Endothelial cell of umbilical vein (primary cell): ENCODE measurements at regions not wholly inside any gene's neighbourhood (a gene's known extent, or its start where the extent isn't known, plus 50 kb on each side); places are given as distances from the start of the nearest gene placed in this dataset.

ENCODE experiments used
- CTCF ChIP-seq, 2 donors: IDR thresholded peaks; 1 replicate in 1 of 2; 2 replicates in 1 of 2; pipeline ENCODE4 v1.5.1; 2011; ENCODE audit warnings: low read length in 2 of 2, mild to moderate bottlenecking in 2 of 2, moderate library complexity in 2 of 2, control low read depth in 1 of 2, inconsistent platforms in 1 of 2, low read depth in 1 of 2; ENCODE audit not compliant: insufficient read depth in 1 of 2; ENCODE audit errors: extremely low read depth in 1 of 2
- EZH2 ChIP-seq: IDR thresholded peaks from 2 replicates; pipeline ENCODE4 v1.6.1; 2012; ENCODE audit warnings: borderline replicate concordance, low read depth, mild to moderate bottlenecking, moderate library complexity, low read length, inconsistent platforms; ENCODE audit not compliant: severe bottlenecking
- JUN ChIP-seq: IDR thresholded peaks from 2 replicates; pipeline ENCODE4 v1.6.1; 2011; ENCODE audit warnings: borderline replicate concordance, low read depth; ENCODE audit not compliant: insufficient read length, insufficient read depth
- MAX ChIP-seq: IDR thresholded peaks from 2 replicates; pipeline ENCODE4 v1.6.1; 2011; ENCODE audit not compliant: insufficient read depth, insufficient read length
- POLR2A ChIP-seq: IDR thresholded peaks from 2 replicates; pipeline ENCODE4 v1.6.1; 2012; ENCODE audit warnings: low read depth, mild to moderate bottlenecking, control low read depth, low read length

GRCh38 chr18:30595942-30596341 lies 446.6 kb downstream of the DSC3 start:
- TF ChIP-seq CTCF (IDR thresholded peaks at IDR 0.05; ENCODE audit: extremely low read depth in 1 of 2, insufficient read depth in 1 of 2, low read depth in 1 of 2, low read length in 2 of 2) (no peak), JUN (no peak), MAX (no peak), POLR2A (no peak), EZH2 (no peak)
